ENCODE measurements at regions not wholly inside any gene's neighbourhood (a gene's known extent, or its start where the extent isn't known, plus 50 kb on each side); places are given as distances from the start of the nearest gene placed in this dataset.
"Not testable (repeated sequence)": the region's sequence is repeated elsewhere in the genome, so short reads cannot be mapped to it uniquely, and the experiment has no call there.

DNA sequence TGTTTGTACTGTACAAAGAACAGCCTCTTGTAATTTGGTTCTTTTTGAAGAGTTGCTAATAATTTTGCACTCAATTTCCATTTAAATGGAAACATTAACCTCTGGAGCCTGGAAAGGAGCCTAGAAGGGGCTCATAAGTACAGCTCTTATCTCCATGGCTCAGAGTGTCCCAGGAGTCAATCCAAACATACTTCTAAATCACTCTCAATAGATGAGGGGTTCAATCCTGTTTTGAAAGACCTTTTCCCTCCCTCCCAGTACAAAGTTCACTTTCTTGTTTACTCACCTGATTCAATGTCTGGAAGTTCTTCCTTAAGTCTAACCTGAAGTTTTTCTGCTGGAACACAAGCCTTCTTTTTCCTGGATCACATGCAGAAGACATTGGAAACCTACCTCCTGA is 273.0 kb upstream of the PLET1 start:
- H3K27ac ChIP-seq, result no peak overlapping the region
- no peak for TF ChIP-seq ZFX (IDR thresholded peaks at IDR 0.05; ENCODE audit: borderline replicate concordance)
- TF ChIP-seq, protein P1, sequence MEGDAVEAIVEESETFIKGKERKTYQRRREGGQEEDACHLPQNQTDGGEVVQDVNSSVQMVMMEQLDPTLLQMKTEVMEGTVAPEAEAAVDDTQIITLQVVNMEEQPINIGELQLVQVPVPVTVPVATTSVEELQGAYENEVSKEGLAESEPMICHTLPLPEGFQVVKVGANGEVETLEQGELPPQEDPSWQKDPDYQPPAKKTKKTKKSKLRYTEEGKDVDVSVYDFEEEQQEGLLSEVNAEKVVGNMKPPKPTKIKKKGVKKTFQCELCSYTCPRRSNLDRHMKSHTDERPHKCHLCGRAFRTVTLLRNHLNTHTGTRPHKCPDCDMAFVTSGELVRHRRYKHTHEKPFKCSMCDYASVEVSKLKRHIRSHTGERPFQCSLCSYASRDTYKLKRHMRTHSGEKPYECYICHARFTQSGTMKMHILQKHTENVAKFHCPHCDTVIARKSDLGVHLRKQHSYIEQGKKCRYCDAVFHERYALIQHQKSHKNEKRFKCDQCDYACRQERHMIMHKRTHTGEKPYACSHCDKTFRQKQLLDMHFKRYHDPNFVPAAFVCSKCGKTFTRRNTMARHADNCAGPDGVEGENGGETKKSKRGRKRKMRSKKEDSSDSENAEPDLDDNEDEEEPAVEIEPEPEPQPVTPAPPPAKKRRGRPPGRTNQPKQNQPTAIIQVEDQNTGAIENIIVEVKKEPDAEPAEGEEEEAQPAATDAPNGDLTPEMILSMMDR (IDR thresholded peaks at IDR 0.05), result no peak

GRCh38 chr11:112534208-112534607 is 273.5 kb upstream of the PLET1 start:
- TF ChIP-seq ZFX (IDR thresholded peaks at IDR 0.05; ENCODE audit: borderline replicate concordance), result no peak
- TF ChIP-seq, protein P1 (IDR thresholded peaks at IDR 0.05), result no peak
- H3K27ac ChIP-seq, result no peak overlapping the region

DNA sequence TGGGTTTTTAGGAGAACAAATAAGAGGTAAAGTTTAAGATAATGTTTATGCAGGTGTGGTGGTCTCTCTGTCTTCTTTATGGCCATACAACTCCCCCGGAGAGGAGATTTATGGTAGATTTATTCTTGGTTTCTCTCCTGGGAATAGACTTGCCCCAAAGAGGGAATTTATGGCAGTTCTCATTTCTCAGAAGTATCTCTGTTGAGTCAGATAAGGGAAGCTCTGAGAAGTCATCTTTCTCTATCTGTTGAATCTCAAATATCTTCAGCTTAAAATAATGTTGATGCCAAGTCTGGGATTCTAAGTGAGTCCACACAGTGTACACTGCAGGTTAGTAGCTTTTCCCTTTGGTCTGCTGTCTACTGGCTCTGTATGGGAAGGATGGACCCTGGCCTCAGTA is 276.4 kb upstream of the PLET1 start:
- TF ChIP-seq ZFX (IDR thresholded peaks at IDR 0.05; ENCODE audit: borderline replicate concordance), result no peak
- TF ChIP-seq, protein P1 (IDR thresholded peaks at IDR 0.05), result no peak
- H3K27ac ChIP-seq, result no peak overlapping the region

DNA sequence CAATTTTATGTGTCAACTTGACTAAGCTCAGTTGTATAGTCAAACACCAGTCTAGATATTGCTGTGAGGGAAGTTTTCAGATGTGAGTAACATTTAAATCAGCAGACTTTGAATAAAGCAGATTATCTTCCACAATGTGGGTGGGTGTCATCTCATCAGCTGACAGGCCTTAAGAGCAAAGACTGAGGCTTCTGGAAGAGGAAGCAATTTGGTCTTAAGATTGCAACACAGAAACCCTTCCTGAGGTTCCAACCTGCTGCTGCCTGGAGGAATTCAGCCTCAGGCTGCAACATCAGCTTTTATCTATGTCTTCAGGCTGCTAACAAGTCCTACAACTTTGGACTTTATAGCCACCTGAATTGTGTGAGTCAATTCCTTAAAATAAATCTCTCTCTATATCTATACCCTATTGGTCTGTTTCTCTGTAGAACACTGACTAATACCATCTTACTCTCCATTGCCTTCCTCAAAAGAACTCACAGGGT is 277.2 kb upstream of the PLET1 start:
- H3K27ac ChIP-seq, result no peak overlapping the region
- TF ChIP-seq, protein P1 (IDR thresholded peaks at IDR 0.05), result no peak
- TF ChIP-seq ZFX (IDR thresholded peaks at IDR 0.05; ENCODE audit: borderline replicate concordance), result no peak

DNA sequence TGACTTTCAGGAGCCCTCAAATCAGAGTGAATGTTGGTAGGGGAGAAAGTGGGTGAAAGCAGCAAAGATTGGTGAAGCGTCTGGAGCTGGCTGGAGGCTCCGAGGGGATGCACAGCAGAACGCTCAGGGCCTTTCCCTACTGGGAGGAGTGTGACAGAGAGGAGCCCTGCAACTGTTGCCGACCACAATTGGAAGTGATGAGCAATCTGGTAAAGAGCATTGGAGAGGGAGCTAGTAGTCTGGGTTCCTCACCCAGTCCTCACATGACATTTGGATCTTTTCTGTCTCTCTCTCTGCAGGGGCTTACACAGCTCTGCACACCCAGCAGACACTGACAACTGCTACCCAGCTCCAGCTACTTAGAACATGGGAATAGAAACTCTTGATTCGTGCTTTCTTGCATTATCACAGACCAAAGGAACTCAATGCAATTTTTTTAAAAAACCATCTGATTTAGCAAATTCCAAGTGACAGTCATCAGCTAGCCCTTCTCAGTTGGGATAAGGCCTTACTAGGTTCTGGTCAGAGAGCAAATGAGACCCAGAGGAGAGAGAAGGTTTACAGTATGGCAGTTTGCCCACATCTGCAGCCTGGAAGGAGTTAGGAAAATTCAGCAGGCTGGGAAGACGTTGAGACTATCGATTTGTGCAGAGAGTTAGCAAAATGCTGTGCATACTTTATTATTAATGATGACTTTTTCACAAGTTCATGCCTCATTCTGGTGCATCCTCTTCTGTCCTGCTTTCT is 278.0 kb upstream of the PLET1 start:
- H3K27ac ChIP-seq, result no peak overlapping the region
- TF ChIP-seq ZFX (IDR thresholded peaks at IDR 0.05; ENCODE audit: borderline replicate concordance), result no peak
- TF ChIP-seq, protein P1 (IDR thresholded peaks at IDR 0.05), result no peak

- not testable (repeated sequence) for H3K27ac ChIP-seq
Measured at GRCh38 chr11:112539281-112539555, 278.6 kb upstream of the PLET1 start.

GRCh38 chr11:112539741-112540140 is 279.1 kb upstream of the PLET1 start:
- H3K27ac ChIP-seq, result no peak overlapping the region
- no peak for TF ChIP-seq ZFX (IDR thresholded peaks at IDR 0.05; ENCODE audit: borderline replicate concordance)
- TF ChIP-seq, protein P1 (IDR thresholded peaks at IDR 0.05), result no peak

GRCh38 chr11:112540261-112540660 is 279.6 kb upstream of the PLET1 start:
- H3K27ac ChIP-seq, result no peak overlapping the region
- TF ChIP-seq ZFX (IDR thresholded peaks at IDR 0.05; ENCODE audit: borderline replicate concordance), result no peak
- TF ChIP-seq, protein P1 (IDR thresholded peaks at IDR 0.05), result no peak
